Inferior parietal cortex (tissue), 1 donor: ENCODE measurements at regions not wholly inside any gene's neighbourhood (a gene's known extent, or its start where the extent isn't known, plus 50 kb on each side); places are given as distances from the start of the nearest gene placed in this dataset.
"Not testable (repeated sequence)": the region's sequence is repeated elsewhere in the genome, so short reads cannot be mapped to it uniquely, and the experiment has no call there.

Experiments
- DNase-seq: peaks from one replicate; pipeline ENCODE4 v3.0.0-alpha.2; 2016; ENCODE audit errors: extremely low spot score

GRCh38 chr5:159783726-159784247 lies 132.5 kb upstream of the ADRA1B start:
- DNase-seq = no peak

- no peak for DNase-seq
Observed at GRCh38 chr5:159784993-159785392, 131.3 kb upstream of the ADRA1B start.

- DNase-seq = no peak
Observed at GRCh38 chr5:159785656-159786055, 130.6 kb upstream of the ADRA1B start.

GRCh38 chr5:159786201-159786600 lies 130.1 kb upstream of the ADRA1B start:
- no peak for DNase-seq

DNA sequence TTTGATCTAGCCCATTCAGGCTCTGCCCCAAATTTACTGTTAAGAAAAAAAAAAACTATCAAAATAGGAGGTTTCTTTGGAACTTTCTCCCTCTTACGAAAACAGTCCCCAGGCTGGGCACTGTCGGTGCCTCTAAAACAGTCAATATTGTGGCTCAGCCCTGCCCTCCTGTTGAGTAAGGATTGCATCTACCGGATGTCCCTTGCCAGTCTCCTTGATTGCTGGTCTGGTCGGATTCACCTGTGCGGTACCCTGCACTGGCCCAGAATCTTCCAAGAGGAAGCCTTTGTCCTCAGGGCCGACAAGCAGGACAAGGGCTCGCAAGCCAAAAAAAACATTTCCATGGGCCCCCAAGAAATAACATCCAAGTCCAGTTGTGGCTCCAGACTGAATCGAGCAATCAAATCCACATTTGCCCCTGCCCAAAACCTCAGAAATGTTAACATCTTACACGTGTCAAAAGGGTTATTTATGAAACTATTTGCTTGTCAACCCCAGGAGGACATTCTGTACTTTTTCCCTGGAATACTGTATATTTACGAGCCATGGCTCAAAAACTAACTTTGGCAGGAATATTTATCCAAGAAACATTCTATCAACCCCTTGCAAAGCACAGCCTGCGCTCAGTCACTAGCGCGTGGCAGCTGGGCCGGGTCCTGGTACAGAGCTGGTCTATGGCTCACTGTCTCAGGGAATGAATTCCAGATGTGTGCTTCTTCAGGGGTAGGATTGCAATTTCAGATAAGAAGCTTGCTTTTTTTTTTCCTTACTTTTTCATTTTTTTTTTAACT lies 129.2 kb upstream of the ADRA1B start:
- DNase-seq = no peak

DNA sequence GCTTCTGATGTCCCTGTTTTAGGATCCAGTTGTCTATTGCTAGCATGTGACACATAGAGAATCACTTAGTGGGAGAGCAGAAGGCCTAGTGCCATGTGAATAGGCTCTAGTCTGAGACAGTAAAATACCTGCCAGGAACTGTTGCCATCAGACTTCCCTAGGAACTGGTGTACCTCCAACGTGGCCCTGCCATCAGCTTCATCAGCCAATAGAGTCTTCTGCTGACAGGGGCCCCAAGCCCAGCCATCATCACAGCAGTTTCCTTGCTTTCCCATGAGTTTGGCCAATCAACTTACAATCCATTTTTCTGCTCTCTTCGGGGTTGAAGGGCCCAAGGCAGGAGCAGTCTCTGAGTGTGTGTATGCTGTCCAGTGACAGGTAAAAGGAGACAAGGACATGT lies 128.4 kb upstream of the ADRA1B start:
- DNase-seq = no peak

- DNase-seq = no peak
Observed at GRCh38 chr5:159788835-159789331, 127.4 kb upstream of the ADRA1B start.

GRCh38 chr5:159792180-159792579 lies 124.1 kb upstream of the ADRA1B start:
- DNase-seq = no peak

GRCh38 chr5:159797261-159797970 lies 118.9 kb upstream of the ADRA1B start:
- DNase-seq = no peak

DNA sequence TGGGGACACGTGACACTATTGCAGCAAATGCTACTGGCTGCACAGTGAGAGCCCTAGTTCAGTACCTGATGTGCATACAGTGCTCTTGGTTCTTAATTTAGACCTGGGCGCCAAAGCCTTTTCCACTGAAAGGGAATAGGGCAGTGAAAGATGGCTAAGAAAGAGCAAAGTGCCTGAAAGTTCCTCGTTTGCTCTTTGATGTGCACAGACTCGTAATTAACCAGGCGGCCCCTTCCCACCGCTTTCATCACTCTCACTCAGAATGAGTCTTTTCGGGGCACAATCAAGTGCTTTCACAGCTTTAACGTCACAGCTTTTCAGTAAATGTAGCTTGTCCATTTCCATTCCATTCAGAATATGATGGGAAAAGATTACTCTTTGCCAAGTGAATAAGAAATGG lies 116.6 kb upstream of the ADRA1B start:
- DNase-seq = no peak

DNA sequence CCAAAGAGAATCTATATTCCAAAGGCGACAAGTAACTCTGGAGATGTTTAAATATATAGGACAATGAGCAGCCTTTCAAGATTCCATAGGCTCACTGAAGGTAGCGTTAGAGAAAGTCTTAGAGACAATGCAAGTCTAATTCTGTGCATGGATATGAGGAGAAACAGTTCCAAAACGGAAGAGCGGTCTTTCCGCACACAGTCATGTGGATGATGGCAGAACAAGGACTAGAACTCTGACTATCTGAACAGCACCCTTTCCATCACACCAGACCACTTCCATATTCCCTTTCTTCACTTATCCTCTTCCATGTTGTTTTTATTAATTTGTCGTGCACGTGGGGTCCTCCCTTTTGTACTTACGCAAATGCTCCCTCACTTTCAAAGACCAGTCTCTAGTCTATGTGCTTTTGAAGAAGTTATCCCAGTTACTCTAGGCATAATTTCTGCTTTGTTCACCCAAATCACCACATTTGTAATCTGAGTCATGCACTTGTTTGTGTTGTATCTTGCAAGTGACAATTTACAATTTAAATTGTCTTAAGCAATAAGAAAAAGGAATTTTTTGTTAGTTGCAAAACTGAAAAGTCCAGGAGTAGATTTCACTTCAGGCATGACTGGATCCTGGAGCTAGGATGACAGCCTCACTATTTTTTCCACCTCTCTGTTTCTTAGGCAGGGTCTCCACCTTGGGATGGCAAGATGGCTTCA lies 116.0 kb upstream of the ADRA1B start:
- no peak for DNase-seq

DNA sequence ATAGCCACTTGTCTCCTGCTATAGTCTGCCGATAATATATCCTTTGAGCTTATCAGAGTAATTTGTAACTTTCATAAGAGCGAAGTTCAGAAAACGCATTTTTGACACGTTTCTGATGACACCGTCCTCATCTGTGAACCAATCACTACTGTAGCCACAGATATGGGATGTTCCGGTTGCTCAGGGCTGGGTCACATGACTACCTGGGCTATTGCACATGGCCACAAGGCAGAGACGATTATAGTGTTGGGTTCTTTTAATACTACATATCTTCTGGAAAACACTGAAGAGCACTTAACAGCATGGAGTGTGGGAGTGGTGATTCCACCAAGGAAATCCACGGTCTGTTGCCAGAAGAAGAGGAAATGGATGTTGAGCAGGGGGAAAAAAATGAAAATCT lies 115.0 kb upstream of the ADRA1B start:
- DNase-seq = no peak

DNA sequence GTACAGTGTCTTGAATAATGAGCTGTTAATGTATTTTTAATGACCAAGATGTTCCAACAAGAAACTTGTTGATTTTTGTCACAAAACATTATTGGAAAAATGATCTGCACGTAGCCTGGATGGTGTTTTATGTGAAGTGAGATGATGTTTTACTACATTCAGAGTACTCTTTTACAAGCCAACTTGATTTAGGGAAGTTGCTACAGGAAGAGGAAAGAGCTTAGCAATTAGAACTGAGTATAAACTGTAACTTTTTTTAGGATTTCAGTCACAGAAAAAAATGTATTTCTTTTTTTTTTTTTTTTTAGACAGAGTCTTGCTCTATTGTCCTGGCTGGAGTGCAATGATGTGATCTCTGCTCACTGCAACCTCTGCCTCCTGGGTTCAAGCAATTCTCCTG lies 113.6 kb upstream of the ADRA1B start:
- DNase-seq = no peak

DNA sequence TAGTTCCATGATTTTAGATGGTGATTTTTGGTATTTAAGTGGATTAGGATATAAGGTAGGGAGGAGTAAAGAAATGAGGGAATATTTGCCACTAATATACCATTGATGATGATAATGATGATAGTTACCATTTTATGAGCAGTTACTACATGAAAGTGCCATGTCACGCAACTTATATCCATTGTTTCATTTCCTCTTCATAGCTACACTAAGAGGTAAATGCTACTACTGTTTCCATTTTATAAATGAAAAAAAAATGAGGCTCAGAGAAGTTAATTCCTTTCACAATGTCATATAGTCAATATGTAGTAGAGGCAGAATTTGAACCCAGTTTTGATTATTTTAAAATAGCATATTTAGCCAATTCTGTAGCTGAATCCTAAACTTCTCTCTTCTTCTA lies 112.2 kb upstream of the ADRA1B start:
- no peak for DNase-seq

DNA sequence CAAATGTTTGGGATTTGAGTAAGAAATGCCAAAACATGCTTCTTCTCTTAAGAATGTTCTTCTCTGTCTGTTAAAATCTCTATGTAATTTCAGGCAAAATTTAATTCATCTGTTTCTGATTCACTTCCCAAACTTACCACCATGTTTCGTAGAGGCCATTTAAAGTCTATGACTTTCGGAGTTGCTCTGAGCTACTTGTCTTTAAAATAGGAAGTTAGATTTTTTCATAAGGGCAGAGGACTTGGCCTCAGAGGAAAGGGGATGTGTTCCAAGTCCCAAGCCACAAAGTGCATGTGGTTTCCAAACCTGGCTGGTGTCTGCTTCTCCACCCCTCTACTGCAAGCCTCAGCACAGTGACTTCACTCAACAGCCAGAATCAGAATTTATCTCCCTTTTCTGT lies 111.3 kb upstream of the ADRA1B start:
- no peak for DNase-seq

DNA sequence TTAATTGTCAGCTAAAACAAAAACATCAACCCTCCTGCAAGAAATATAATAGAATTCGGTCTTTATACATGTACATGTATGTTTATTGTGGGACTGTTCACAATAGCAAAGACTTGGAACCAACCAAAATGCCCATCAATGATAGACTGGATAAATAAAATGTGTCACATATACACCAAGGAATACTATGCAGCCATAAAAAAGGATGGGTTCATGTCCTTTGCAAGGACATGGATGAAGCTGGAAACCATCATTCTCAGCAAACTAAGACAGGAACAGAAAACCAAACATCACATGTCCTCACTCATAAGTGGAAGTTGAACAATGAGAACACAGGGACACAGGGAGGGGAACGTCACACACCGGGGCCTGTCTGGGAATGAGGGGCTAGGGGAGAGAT lies 109.1 kb upstream of the ADRA1B start:
- DNase-seq = not testable (repeated sequence)

GRCh38 chr5:159807586-159807985 lies 108.7 kb upstream of the ADRA1B start:
- no peak for DNase-seq

DNA sequence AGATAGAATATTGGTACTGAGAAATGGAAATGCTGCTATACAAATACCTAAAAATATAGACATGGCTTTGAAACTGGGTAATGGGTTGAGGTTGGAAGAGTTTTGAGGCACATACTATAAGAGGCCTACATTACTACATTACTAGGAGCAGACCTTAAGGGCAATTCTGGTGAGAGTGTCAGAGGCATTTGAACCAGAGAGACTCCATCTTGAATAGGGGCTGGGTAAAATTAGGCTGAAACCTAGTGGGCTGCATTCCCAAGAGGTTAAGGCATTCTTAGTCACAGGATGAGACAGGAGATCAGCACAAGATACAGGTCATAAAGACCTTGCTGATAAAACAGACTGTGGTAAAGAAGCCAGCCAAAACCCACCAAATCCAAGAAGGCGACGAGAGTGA lies 104.6 kb upstream of the ADRA1B start:
- no peak for DNase-seq

GRCh38 chr5:159812759-159813158 lies 103.5 kb upstream of the ADRA1B start:
- not testable (repeated sequence) for DNase-seq

DNA sequence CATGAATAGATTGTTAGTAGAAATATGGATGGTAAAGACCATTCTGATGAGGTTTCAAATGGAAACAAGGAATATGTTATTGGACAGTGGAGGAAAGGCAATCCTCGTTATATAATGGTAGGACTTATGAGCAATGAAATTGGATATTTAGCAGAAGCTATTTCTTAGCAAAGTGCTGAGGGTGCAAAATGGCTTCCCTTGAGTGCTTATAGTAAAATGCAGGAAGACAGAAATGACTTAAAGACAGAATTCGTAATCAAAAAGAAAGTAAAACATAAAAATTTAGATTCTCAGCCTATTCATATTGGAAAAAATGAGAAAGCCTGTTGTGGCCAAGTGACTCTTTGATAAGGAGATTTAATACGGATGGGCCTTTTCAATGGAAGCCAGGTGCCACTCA lies 102.1 kb upstream of the ADRA1B start:
- DNase-seq = no peak

DNA sequence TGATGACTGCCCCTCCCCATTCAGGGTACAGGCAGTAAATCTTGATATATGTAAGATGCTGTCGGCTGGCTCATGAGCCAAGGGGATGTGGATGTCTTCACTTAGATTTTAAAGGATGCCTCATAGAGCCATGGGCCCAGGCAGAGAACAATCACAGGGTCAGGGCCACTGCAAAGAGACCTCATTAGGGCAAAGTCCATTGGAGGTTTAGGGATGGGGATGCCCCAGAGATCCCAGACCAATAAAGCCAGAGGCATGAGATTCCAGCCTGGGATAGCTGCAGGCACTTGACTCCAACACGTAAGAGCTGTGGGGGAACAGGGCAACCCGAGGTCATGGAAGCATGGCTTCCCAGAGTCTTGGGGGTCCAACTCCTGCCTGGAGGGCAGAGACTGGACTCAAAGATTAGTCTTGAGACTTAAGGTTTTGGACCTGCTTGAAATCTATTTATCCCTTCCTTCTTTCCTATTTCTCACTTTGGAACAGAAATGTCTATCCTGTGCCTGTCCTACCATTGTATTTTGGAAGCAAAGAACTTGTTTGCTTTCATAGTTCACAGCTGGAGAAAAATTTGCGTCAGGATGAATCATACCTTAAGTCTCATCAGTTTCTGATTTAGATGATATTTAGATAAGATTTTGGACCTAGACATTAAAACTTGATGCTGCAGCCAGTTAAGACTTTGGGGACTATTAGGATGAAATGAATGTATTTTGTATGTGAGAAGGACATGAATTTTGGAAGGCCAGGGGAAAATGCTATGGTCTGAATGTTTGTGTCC lies 101.3 kb upstream of the ADRA1B start:
- DNase-seq = no peak
